Activated T-helper 2 cell treated with anti-CD3 and anti-CD28 coated beads, Interferon-gamma antibody, Interleukin-2, Interleukin-4, amounts not matched to agents 10 μg/mL and 5 μg/mL and 100 μg/mL, durations not matched to agents 14 hours and 24 hours and 36 hours (primary cell): ENCODE measurements at regions not wholly inside any gene's neighbourhood (a gene's known extent, or its start where the extent isn't known, plus 50 kb on each side); places are given as distances from the start of the nearest gene placed in this dataset.

ENCODE experiments used
- DNase-seq: peaks from one replicate; pipeline ENCODE4 v3.0.0; 2021; ENCODE audit warnings: low spot score
- H3K27ac Mint-ChIP-seq: one replicate; pipeline ENCODE4 v1.8.0; 2021; ENCODE audit warnings: mixed read lengths
- H3K27me3 Mint-ChIP-seq: one replicate; pipeline ENCODE4 v1.8.0; 2021; ENCODE audit warnings: low read depth, mixed read lengths
- H3K36me3 Mint-ChIP-seq: one replicate; pipeline ENCODE4 v1.8.0; 2021; ENCODE audit warnings: low read depth, mixed read lengths
- H3K4me1 Mint-ChIP-seq: one replicate; pipeline ENCODE4 v1.8.0; 2021; ENCODE audit warnings: low read depth, mixed read lengths
- H3K4me3 Mint-ChIP-seq: one replicate; pipeline ENCODE4 v1.8.0; 2021; ENCODE audit warnings: low read depth, mild to moderate bottlenecking, moderate library complexity, mixed read lengths
- H3K9me3 Mint-ChIP-seq: one replicate; pipeline ENCODE4 v1.8.0; 2021; ENCODE audit warnings: mixed read lengths
- intact Hi-C: fragments of 100-400 bp; cut with micrococcal nuclease; formaldehyde crosslinking; loops from one replicate; pipeline ENCODE4 v1.15.1; 2023

- Mint-ChIP-seq H3K27ac (no peak overlapping the region), H3K9me3 (peaks cover 25% of the 10 kb centered on the region), H3K36me3 (no peaks in the 10 kb centered on the region), H3K4me1 (no peaks in the 10 kb centered on the region), H3K4me3 (no peak overlapping the region), H3K27me3 (no peaks in the 10 kb centered on the region)
- DNase-seq: no peak
- intact Hi-C loops: no loop called here
Measured at GRCh38 chr12:90122681-90123080, 414.0 kb upstream of the ATP2B1 start.

GRCh38 chr12:90120627-90121026 lies 412.0 kb upstream of the ATP2B1 start:
- H3K4me3 Mint-ChIP-seq: no peak overlapping the region
- no peaks in the 10 kb centered on the region for H3K27me3 Mint-ChIP-seq
- H3K27ac Mint-ChIP-seq: no peak overlapping the region
- no peaks in the 10 kb centered on the region for H3K36me3 Mint-ChIP-seq
- intact Hi-C loops: no loop called here
- no peaks in the 10 kb centered on the region for H3K4me1 Mint-ChIP-seq
- peaks cover 25% of the 10 kb centered on the region for H3K9me3 Mint-ChIP-seq
- DNase-seq: no peak

GRCh38 chr12:90112666-90113065 lies 404.0 kb upstream of the ATP2B1 start:
- Mint-ChIP-seq H3K4me3 (no peak overlapping the region), H3K9me3 (no peaks in the 10 kb centered on the region), H3K27me3 (no peaks in the 10 kb centered on the region), H3K27ac (no peak overlapping the region), H3K36me3 (no peaks in the 10 kb centered on the region), H3K4me1 (no peaks in the 10 kb centered on the region)
- no peak for DNase-seq
- intact Hi-C loops: no loop called here

- DNase-seq: no peak
- intact Hi-C loops: no loop called here
- no peaks in the 10 kb centered on the region for H3K9me3 Mint-ChIP-seq
- H3K36me3 Mint-ChIP-seq: no peaks in the 10 kb centered on the region
- no peak overlapping the region for H3K27ac Mint-ChIP-seq
- no peaks in the 10 kb centered on the region for H3K27me3 Mint-ChIP-seq
- no peak overlapping the region for H3K4me3 Mint-ChIP-seq
- H3K4me1 Mint-ChIP-seq: no peaks in the 10 kb centered on the region
Measured at GRCh38 chr12:90111791-90112580, 403.3 kb upstream of the ATP2B1 start.

GRCh38 chr12:90106568-90106967 lies 397.9 kb upstream of the ATP2B1 start:
- Mint-ChIP-seq H3K27me3 (peaks cover 13% of the 10 kb centered on the region), H3K36me3 (no peaks in the 10 kb centered on the region)
- intact Hi-C loops: no loop called here

GRCh38 chr12:90102957-90103652 lies 394.5 kb upstream of the ATP2B1 start:
- no peak for DNase-seq
- peaks cover 9% of the 10 kb centered on the region for H3K4me1 Mint-ChIP-seq
- no peaks in the 10 kb centered on the region for H3K9me3 Mint-ChIP-seq
- H3K27ac Mint-ChIP-seq: no peak overlapping the region
- intact Hi-C loops: loop anchor here (1.0 to 5.0 kb wide), 2 partner anchors 91 to 561 kb away; no protein-coding TSS in a partner anchor
- H3K4me3 Mint-ChIP-seq: no peak overlapping the region
- peaks cover 18% of the 10 kb centered on the region for H3K27me3 Mint-ChIP-seq
- no peaks in the 10 kb centered on the region for H3K36me3 Mint-ChIP-seq

More at GRCh38 chr12:90106568-90106967, 397.9 kb upstream of the ATP2B1 start:
- no peak overlapping the region for H3K4me3 Mint-ChIP-seq
- no peak overlapping the region for H3K27ac Mint-ChIP-seq
- peaks cover 5% of the 10 kb centered on the region for H3K4me1 Mint-ChIP-seq
- no peak for DNase-seq
- H3K9me3 Mint-ChIP-seq: no peaks in the 10 kb centered on the region

- H3K4me1 Mint-ChIP-seq: peaks cover 11% of the 10 kb centered on the region
- no peaks in the 10 kb centered on the region for H3K9me3 Mint-ChIP-seq
- peaks cover 18% of the 10 kb centered on the region for H3K27me3 Mint-ChIP-seq
- no peak overlapping the region for H3K27ac Mint-ChIP-seq
- no peaks in the 10 kb centered on the region for H3K36me3 Mint-ChIP-seq
- no peak for DNase-seq
- intact Hi-C loops: loop anchor here (5.0 kb wide), 1 partner anchor 88 kb away; no protein-coding TSS in a partner anchor
- H3K4me3 Mint-ChIP-seq: no peak overlapping the region
Measured at GRCh38 chr12:90100579-90100978, 391.9 kb upstream of the ATP2B1 start.

- peaks cover 19% of the 10 kb centered on the region for H3K27me3 Mint-ChIP-seq
- H3K36me3 Mint-ChIP-seq: no peaks in the 10 kb centered on the region
- no peak overlapping the region for H3K27ac Mint-ChIP-seq
- H3K4me3 Mint-ChIP-seq: no peak overlapping the region
- no peak for DNase-seq
- intact Hi-C loops: no loop called here
- H3K4me1 Mint-ChIP-seq: peaks cover 11% of the 10 kb centered on the region
- H3K9me3 Mint-ChIP-seq: no peaks in the 10 kb centered on the region
Measured at GRCh38 chr12:90099288-90099687, 390.6 kb upstream of the ATP2B1 start.

GRCh38 chr12:90098132-90098779 lies 389.6 kb upstream of the ATP2B1 start:
- Mint-ChIP-seq H3K4me1 (peaks cover 10% of the 10 kb centered on the region), H3K9me3 (no peaks in the 10 kb centered on the region), H3K4me3 (no peak overlapping the region), H3K27me3 (peaks cover 14% of the 10 kb centered on the region), H3K36me3 (no peaks in the 10 kb centered on the region), H3K27ac (no peak overlapping the region)
- intact Hi-C loops: no loop called here
- no peak for DNase-seq

GRCh38 chr12:90091809-90092208 lies 383.2 kb upstream of the ATP2B1 start:
- H3K27me3 Mint-ChIP-seq: peaks cover 4% of the 10 kb centered on the region
- no peak overlapping the region for H3K4me3 Mint-ChIP-seq
- H3K9me3 Mint-ChIP-seq: no peaks in the 10 kb centered on the region
- intact Hi-C loops: loop anchor here (1.0 kb wide), 1 partner anchor 383 kb away; no protein-coding TSS in a partner anchor
- no peak overlapping the region for H3K27ac Mint-ChIP-seq
- no peak for DNase-seq
- no peaks in the 10 kb centered on the region for H3K36me3 Mint-ChIP-seq
- H3K4me1 Mint-ChIP-seq: peaks cover 13% of the 10 kb centered on the region

GRCh38 chr12:90090929-90091651 lies 382.5 kb upstream of the ATP2B1 start:
- no peaks in the 10 kb centered on the region for H3K36me3 Mint-ChIP-seq
- H3K9me3 Mint-ChIP-seq: no peaks in the 10 kb centered on the region
- peaks cover 13% of the 10 kb centered on the region for H3K4me1 Mint-ChIP-seq
- H3K27me3 Mint-ChIP-seq: peaks cover 4% of the 10 kb centered on the region
- H3K4me3 Mint-ChIP-seq: no peak overlapping the region
- no peak overlapping the region for H3K27ac Mint-ChIP-seq
- no peak for DNase-seq
- intact Hi-C loops: loop anchor here (1.0 kb wide), 1 partner anchor 382 kb away; no protein-coding TSS in a partner anchor

GRCh38 chr12:90086281-90086680 lies 377.6 kb upstream of the ATP2B1 start:
- DNase-seq: no peak
- Mint-ChIP-seq H3K4me3 (no peak overlapping the region), H3K4me1 (peaks cover 12% of the 10 kb centered on the region), H3K27ac (no peak overlapping the region), H3K36me3 (no peaks in the 10 kb centered on the region), H3K27me3 (no peaks in the 10 kb centered on the region), H3K9me3 (no peaks in the 10 kb centered on the region)
- intact Hi-C loops: loop anchor here (10.0 kb wide), 1 partner anchor 221 kb away; no protein-coding TSS in a partner anchor
